HK-2 (cell line): ENCODE measurements at regions not wholly inside any gene's neighbourhood (a gene's known extent, or its start where the extent isn't known, plus 50 kb on each side); places are given as distances from the start of the nearest gene placed in this dataset.

Experiments
- DNase-seq: peaks from one replicate; pipeline ENCODE4 v3.0.0-alpha.2; 2018; ENCODE audit not compliant: unreplicated experiment

DNA sequence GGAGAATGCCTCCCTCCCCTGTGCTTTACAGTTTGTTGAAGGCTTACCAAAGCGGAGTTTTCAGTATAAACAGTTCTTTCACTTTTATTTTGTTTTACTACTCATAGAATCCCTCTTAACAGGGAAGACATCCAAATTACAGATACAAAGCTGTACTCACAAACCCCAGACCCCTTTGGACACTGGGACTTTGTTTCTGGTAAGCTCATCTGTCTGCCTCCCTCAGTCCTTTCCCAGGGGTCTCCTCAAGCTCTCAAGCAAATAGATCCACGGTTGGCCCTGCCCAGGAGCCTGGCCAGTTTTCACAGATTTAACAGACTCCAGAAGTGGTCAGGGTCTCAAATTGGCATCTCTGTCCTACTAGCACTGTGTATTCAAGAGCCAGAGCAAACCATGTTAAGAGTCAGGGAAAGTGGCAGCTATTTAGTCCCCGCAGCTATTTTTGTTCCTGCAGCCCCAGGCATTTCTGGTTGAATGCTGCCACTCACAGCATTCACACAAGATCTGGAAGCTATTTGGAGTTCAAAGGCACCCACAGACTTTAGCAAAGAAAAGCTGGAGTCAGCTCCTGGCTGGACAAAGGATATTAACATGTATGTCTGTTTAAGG, 54.2 kb downstream of the TMEM100 start:
- DNase-seq = no peak

DNA sequence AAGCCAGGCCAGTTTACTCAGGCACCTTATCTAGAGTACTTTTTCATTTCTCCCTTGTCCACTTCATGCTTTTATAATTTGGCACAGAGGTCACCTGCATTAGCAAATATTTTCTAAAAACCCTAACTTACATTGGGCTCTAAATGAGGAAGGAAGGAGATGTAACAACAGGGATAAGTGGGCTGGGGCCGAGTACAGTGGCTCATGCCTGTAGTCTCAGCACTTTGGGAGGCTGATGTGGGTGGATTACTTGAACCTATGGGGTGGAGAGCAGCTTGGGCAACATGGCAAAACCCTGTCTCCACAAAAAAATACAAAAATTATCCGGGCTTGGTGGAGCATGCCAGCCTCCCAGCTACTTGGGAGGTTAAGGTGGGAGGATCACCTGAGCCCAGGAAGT, 55.9 kb downstream of the TMEM100 start:
- no peak for DNase-seq

DNA sequence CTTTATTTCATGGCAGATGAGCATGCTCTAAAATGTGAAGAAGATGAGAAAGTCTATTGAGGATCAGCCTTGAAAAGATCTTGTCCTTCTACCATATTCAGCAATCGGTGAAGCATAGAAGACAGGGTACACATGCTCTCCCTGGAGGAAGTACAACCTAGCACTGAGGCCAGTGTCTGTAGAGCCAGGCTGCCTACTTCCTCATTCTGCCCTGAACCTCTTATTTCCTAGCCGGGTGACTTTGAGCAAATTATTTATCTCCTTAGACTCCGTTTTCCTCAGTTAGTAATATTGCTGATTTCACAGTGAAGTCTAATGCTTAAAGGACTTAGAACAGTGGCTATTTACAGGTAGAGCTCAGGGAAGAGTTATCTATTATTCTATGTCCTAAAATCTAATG, 58.4 kb downstream of the TMEM100 start:
- no peak for DNase-seq

DNA sequence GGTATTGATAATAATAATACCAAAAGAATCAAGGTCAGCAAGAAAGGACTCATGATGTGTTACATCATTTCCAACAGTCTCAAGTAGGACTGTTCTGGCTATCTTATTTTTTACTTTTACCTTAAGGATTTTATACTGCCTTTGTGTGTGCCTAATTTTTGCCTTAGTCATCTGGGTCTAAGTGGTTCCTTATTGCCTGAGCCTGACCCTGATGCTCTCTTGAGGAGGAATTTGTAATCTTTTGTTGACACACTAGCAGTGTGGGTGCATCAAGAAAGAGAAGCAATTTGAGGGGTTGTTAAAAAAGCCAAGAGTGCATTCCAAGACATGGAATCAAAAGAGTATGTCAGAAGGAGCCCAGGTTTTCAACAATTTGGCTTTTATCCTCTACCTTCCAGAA, 59.3 kb downstream of the TMEM100 start:
- no peak for DNase-seq

DNA sequence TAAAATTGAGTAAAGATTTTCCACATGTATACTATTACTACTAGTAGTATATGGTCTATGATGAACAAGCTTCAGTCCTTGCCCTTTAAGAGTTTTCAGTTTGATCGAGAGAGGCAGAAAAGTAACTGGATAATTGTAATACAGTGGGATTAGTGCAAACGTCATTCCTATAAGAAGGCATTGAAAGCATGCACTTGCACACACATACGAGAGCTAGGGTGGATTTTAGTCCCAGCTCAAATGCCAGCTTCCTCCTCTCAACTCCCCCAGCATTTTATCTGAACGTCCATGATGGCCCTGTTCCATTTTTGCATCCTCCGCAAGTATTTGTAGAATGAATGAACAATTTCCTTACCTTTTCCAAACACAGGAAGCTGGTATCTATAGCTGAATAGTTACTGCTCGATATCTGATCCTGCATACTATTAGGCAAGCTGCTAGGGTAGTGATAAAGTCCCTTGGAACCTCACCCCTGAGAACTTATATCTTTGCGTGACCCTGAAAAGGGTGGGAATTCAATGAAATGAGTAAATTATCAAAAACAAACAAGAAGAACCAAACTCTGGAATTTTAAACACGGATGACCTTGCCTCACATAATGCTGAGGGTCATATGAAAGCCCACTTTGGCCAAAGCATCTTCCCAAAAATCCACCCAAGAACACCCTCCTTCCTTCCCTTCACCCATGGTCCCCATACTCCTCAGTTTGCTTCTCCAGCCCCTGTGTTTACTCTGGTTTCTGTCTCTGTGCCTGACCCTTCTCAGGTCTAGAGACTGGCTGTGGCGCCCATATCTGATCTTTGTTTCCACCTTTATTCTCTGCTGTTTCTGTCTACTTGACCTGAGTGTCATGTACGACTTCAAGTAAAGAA, 60.5 kb downstream of the TMEM100 start:
- no peak for DNase-seq

DNA sequence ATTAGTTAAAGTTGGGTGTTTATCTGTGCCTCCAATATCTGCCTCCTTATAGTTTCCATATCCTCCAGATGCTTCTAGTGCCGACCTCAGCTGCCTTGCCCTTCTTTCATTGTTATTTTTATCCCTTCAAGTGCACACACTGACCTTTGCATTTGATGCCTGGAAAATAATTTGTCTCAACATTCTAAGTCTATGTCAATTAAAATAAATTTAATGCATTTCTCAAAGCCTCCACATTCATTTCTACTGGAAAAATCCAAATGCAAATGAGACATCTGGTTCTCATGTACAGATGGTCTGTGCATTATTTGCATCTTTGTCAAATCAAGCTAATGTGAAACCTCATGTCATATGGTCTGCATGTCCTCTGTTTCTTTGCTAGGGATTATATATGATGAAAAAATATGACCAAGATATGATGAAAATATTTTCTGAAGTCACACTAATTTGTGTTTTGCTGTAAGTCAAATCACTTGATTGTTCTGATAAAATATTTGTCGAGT, 61.4 kb downstream of the TMEM100 start:
- no peak for DNase-seq

DNA sequence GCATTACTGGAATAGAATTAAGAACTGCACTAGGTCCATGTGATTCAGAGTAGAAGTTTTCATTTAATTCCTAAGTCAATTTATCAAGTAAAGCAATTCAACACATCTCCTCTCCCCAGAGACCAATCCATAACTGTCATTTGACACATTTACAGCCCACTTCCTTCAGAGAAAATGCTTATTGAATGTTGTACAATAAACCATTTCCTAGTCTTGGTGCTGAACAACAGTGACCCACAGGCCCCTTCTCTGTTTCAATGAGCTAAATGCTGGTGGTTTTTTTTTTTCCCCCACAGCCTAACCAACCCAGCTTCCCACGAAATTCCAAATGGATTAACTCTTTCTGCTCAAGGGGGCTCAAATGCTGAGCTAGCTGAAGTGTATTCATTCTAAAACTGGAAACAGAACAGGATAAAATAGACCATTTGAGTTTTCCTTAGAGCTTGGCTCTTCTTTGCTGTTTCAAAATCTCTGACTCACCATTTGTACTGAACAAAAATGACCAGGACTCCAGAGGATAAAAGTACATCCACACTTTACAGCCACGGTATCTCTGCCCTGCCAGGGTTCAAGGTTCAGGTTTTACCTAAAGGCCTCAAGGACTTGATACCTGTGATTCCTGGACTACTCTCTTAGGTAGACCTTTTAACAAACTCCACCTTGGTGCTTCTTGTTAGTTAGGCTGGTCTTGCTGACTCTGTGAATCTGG, 62.3 kb downstream of the TMEM100 start:
- no peak for DNase-seq

DNA sequence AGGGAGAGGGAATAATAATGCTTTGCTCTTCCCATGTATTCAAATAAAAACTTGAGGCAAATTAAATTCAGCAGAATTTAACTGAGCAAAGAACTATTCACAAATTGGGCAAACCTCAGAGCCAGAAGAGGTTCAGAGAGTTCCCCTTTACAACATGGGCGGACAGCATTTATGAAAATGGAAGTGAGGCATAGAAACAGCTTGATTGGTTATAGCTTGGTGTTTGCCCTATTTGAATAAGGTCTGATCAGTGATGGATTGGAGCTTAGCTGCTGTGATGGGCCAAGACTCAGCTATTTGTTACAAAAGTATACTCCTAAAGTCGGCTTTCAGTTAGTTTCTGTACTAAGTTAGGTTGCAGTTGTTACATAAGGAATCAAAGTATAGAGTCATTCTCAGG, 63.0 kb downstream of the TMEM100 start:
- no peak for DNase-seq

DNA sequence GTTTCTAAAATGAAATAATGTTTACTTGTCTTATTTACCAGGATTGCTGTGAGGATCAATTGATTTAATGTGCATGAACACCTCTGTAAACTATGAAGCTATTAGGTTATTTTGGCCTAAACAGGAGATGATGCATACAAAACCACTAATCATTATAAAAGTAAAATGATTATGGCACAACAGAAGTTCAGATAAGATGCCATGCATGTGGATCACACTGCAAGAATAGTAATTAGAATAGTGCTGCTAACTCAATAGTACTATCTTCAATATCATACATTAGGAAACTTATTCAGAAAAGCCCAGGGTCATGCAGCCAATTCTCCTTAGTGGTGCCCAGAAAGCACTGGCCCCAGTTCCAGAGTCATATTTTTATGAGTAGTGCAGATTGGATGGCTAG, 66.9 kb downstream of the TMEM100 start:
- no peak for DNase-seq

DNA sequence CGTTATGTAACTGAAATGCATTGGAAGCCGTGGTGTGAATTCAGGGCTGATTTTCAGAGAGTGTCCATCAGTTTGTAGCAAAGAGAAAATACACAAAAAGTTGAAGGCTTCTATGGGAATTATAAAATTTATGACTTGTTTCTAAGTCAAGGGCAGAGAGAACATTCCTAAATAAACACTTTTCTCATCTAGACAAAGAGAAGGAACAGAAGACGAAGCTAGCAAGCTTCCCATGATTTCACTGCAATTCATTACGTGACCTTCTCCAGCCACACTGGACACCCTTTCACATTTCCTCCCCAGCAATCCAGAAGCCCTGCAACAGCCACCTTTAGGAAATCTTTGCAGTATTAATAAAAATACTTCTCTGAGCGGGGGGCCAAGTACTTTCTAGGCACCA, 67.8 kb downstream of the TMEM100 start:
- DNase-seq = no peak

DNA sequence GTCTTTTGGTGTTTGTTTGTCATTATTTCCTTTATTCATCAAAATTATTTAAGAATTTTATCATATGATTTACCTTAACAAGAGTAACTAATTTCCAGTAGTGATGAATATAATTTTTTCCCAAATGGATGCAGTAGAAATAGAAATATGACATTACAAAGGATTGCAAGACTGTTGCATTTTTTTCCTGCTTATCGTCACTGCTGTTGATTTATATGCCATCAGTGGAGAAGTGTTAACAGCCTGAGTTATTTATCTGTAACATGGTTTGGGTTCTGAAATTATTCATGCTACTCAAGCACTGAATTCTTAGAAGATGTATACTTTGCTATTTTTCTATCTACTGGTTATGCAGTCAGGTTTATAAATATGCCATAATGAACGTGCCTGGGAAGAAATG, 68.6 kb downstream of the TMEM100 start:
- DNase-seq = no peak

DNA sequence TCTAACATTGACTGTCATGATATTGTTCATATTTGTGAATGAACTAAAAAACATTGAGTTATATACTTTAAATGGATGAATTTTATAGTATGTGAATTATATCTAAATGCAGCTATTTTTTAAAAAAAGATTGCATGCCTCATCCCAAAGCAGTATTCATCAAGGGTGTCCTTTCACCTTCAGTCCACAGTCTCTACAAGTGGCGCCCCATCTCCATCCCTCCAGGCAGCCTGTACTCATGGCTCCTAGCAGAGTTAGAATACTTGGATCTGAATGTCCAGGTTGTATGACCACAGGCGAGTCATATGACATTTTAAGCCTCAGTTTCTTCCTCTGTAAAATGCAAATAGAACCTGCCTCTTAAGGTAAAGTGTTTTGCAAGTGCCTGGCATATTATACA, 69.8 kb downstream of the TMEM100 start:
- DNase-seq = no peak

DNA sequence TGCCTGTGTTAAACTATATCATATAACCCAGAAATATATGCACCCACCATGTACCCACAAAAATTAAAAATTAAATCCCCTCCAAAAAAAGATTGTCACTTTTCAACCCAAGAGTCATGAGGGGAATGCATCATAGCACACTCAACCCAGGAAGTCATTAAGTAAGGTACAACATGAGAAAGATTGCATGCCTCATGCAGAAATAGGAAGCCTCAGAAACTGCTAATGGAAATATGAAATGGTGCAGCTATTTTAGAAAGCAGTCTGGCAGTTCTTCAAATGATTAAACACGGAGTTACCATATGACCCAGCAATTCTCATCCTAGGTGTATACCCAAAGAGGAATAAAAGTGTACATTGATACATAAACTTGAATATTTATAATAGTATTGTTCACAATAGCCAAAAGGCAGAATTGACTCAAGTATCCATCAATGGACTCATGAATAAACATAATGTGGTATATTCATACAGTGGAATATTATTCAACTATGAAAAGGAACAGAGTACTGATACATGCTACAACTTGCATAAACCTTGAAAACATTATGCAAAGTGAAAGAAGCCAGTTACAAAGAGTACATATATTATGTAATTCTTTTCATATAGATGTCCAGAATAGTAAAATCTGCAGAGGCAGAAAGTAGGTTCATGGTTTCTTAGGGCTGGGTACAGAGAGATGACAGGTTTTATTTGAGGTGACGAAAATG, 70.4 kb downstream of the TMEM100 start:
- no peak for DNase-seq

DNA sequence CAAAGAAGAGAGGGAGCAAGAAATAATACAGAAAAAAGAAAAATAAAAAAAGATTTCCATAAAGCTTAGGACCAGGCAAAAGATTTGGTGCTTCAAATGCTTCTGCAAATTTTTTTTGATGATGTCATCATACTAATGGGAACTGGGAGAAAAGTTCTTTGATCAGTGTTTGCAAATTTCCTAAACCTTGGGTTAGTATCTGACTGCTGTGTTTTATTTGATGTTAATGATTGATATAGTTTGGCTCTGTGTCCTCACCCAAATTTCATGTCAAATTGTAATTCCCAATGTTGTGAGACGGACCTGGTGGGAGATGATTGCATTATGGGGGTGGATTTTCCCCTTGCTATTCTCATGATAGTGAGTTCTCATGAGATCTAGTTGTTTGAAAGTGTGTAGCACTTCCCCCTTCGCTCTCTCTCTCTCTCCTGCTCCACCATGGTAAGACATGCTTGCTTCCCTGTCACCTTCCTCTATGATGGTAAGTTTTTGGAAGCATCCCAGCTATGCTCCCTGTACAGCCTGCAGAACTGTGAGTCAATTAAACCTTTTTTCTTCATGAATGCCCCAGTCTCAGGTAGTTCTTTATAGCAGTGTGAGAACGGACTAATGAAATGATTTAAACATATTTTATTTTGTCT, 72.6 kb downstream of the TMEM100 start:
- DNase-seq = no peak

DNA sequence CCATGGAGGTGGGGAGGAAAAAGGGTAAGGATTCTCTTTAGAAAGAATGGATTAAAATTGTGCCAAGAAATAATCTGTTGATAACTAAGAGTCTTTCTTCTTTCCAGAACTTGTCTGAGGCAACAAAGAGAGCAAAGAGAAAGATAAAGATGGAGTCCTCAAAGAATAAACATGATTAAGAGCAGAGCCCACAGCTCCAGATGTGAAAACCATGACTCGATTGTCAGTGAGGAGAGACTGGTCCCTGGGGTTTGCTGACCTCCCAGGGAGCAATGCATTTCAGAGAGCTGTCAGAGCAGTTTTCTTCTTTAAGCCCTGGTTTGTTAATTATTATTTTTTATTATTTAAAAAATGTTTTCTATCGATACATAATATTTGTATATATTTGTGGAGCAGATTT, 74.6 kb downstream of the TMEM100 start:
- DNase-seq = no peak

DNA sequence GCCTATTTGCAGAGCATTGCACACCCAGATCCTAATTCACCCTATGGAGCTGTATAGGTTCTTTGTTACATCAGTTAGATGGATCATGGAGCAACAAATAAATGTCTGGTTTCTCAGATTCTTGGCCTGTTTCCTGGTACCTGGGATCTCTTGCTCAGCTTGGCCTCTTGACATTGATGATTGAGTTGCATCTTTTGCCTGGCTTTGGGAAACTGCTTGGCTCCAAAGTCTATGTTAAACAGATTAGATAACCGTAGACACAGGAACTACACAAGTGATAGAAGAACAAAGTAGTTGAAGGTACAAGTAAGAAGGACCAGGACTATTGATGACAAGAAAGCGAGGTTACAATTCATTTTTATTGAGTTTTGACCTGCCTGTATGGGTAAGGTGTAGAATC, 77.3 kb downstream of the TMEM100 start:
- no peak for DNase-seq

DNA sequence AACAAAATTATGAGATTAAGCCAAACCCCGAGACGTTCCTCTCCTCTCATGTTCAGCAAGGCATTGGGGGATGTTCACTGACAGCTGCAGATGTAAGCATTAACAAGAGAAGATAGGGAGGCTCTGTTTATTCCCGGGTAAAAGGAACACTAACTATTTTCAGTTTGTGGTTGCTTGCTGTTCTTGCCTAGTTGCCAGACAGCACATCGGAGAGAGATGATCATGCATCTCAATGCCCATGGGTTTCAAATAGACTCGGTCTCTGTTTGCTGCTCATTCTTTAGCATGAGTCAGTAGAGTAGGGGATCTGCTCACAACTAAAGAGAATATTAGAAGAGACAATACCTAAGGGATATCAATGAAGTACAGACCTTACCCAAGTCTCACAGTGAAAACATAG, 78.3 kb downstream of the TMEM100 start:
- DNase-seq = no peak

DNA sequence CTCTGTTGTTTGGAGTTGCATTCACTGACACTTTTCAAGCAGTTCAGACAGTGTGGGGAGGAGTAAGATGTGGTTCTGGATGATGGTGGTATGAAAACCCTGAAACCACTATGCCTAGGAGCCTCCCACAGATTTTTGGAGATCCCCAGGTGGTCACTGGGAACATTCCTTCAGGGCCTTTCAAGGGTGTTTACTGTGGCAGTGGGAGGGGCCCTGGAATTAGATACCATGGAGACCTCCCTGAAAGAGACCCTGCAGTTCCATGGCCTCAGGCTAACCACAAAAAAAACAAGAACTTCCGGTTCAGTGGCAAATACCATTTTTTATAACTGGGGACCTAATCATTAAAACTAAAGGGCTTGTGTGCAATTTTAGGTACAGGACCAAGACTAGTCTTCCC, 79.9 kb downstream of the TMEM100 start:
- no peak for DNase-seq

DNA sequence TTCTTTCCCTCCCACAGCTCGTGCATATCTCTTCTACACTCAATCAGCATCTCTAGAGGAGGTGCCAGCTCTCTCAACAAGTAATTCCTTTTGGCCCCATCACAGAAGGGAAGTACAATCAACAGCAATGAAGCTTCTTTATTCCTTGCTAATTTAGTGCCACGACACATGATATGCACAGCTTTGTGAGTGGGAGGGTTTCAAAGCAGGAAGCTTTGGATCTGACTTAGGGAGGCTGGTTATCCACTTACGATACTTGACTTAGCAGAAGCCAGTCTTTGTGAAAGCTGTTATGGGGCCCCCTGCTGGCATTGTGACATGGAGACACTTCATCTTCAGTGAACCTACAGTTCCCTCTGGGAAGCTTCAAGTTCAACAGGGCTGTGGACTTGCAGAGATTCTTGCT, 81.0 kb downstream of the TMEM100 start:
- DNase-seq = peak; percentile 21

DNA sequence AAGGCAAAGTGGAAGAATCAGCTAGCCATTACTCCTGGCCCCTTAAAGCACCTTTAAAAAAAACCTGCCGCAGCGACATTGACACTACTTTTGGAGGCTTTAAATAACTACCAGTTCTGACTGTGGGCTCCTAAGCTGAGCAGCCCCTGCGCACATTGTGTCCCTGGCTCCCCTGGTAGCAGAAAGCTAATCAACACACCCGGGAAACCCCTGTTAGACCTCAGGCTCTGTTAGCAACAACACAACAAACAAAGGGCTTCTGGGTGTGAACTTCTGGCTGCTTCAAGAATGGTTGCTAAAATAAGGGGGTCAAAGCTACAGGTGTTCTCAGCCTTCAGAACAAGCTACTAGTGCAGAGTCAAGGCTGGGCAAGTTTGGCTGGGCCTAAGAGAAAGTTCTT, 83.6 kb downstream of the TMEM100 start:
- no peak for DNase-seq

DNA sequence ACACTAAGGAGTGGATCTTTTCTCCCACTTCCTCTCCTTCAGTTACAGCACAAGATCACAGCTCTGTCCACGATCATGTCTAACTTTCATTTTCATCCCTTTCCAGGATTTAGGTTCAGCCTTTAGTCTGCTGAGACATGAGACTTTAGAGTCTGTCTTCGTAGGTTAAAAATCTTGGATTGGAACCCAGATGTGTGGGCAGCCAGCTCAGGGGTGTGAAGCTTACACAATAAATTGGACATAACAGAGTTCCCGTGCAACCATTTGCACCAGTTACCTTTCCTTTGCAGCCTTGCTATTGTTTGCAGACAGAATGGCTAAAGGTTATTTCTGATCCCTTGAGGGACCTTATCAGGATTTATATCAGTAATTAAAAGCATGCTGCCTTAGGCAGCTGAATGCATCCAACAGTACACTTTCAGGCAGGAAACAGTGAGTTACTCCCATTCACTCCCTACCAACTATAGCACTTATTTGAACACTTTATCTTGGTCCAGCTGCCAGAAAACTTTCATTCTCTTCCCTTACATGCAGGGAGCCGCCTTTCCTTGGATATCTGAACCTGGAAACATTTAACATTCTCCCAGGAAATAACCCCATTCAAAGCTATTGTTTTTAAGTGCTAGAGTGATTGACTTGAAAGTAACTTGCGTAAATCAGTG, 87.3 kb downstream of the TMEM100 start:
- DNase-seq = no peak
